Suprapubic skin (tissue), 4 donors: ENCODE measurements at regions not wholly inside any gene's neighbourhood (a gene's known extent, or its start where the extent isn't known, plus 50 kb on each side); places are given as distances from the start of the nearest gene placed in this dataset.

Experiments
- DNase-seq, 2 donors: peaks; one replicate each; pipeline ENCODE4 v3.0.0-alpha.2; 2019; ENCODE audit warnings: low spot score in 2 of 2
- H3K27ac ChIP-seq: fragments of 200-600 bp; sonication (generic); one replicate; pipeline ENCODE4 v1.5.1; 2019
- H3K27me3 ChIP-seq: fragments of 200-600 bp; sonication (generic); one replicate; pipeline ENCODE4 v1.5.1; 2019
- H3K36me3 ChIP-seq: fragments of 200-600 bp; sonication (generic); one replicate; pipeline ENCODE4 v1.5.1; 2019
- H3K4me1 ChIP-seq: fragments of 200-600 bp; sonication (generic); one replicate; pipeline ENCODE4 v1.5.1; 2019
- H3K4me3 ChIP-seq: fragments of 200-600 bp; sonication (generic); one replicate; pipeline ENCODE4 v1.5.1; 2019; ENCODE audit warnings: mild to moderate bottlenecking
- H3K9me3 ChIP-seq: fragments of 200-600 bp; sonication (generic); one replicate; pipeline ENCODE4 v1.5.1; 2019
- EP300 ChIP-seq: sonication (generic); formaldehyde crosslinking; IDR thresholded peaks from one replicate; pipeline ENCODE4 v1.6.1; 2017; ENCODE audit warnings: antibody characterized with exemption
- POLR2A ChIP-seq, 2 donors: fragments of 450-650 bp; IDR thresholded peaks; one replicate each; pipeline ENCODE4 v1.6.1; 2017; ENCODE audit warnings: antibody characterized with exemption in 2 of 2, mild to moderate bottlenecking in 2 of 2, moderate library complexity in 2 of 2
- POLR2AphosphoS5 ChIP-seq, 3 donors: sonication (generic); formaldehyde crosslinking; IDR thresholded peaks; one replicate each; pipeline ENCODE4 v1.6.1; 2017; ENCODE audit warnings: antibody characterized with exemption in 3 of 3
- WGBS: methylation state at CpG from one replicate; pipeline ENCODE4 v1.1.5; 2018; 5-methylcytosine and 5-hydroxymethylcytosine counted together
- TF ChIP-seq, protein P1 (sequence below), 2 donors: fragments of 200-600 bp in 1 of 2; fragments of 450-650 bp in 1 of 2; sonication (generic) in 1 of 2; IDR thresholded peaks; one replicate each; pipeline ENCODE4 v1.5.1; 2016 to 2019; ENCODE audit warnings: antibody characterized with exemption in 2 of 2, mild to moderate bottlenecking in 1 of 2, moderate library complexity in 1 of 2

GRCh38 chr2:7811073-7811472 lies 870.8 kb upstream of the ID2 start:
- 89% methylated on average over 3 of the region's 3 CpGs for WGBS
- Histone ChIP-seq H3K4me3 (no peak overlapping the region), H3K27ac (no peak overlapping the region), H3K9me3 (no peaks in the 10 kb centered on the region), H3K4me1 (no peaks in the 10 kb centered on the region), H3K36me3 (no peaks in the 10 kb centered on the region), H3K27me3 (no peaks in the 10 kb centered on the region)
- DNase-seq, result no peak
- TF ChIP-seq POLR2AphosphoS5 (IDR thresholded peaks at IDR 0.05) (no peak), EP300 (no peak), POLR2A (IDR thresholded peaks at IDR 0.05) (no peak)
- TF ChIP-seq, protein P1, sequence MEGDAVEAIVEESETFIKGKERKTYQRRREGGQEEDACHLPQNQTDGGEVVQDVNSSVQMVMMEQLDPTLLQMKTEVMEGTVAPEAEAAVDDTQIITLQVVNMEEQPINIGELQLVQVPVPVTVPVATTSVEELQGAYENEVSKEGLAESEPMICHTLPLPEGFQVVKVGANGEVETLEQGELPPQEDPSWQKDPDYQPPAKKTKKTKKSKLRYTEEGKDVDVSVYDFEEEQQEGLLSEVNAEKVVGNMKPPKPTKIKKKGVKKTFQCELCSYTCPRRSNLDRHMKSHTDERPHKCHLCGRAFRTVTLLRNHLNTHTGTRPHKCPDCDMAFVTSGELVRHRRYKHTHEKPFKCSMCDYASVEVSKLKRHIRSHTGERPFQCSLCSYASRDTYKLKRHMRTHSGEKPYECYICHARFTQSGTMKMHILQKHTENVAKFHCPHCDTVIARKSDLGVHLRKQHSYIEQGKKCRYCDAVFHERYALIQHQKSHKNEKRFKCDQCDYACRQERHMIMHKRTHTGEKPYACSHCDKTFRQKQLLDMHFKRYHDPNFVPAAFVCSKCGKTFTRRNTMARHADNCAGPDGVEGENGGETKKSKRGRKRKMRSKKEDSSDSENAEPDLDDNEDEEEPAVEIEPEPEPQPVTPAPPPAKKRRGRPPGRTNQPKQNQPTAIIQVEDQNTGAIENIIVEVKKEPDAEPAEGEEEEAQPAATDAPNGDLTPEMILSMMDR (IDR thresholded peaks at IDR 0.05), result no peak

DNA sequence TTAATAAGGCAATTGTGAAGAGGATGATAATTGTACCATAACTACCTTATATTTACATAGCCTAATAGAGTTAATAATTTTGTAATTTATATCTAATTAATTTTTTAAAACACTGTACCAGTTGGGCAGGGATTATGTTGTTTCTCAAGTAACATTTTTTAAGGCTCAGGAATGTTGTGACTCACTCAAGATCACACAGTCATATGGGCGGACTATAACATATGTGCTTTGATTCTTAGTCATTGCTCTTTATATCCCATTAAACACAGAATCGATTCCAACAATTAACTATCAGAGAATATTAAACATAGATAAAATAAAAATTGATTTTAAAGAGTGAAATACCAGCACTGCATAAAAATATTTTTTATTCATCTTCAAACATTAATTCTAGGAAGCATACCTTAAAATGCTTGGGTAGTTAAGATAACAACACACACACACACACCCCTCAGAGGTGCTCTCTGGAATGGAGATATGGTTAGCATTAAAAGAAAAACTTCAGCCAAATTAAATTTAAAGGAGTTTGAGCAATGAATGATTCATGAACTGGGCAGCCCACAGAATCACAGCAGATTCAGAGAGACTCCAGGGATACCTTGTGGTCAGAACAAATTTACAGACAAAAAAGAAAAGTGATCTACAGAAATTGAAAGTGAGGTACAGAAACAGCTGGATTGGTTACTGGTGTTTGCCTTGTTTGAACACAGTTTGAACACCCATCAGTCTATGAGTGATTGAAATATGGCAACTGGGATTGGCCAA lies 869.4 kb upstream of the ID2 start:
- Histone ChIP-seq H3K9me3 (no peaks in the 10 kb centered on the region), H3K36me3 (no peaks in the 10 kb centered on the region), H3K27ac (no peak overlapping the region), H3K4me1 (no peaks in the 10 kb centered on the region), H3K4me3 (no peak overlapping the region), H3K27me3 (no peaks in the 10 kb centered on the region)
- DNase-seq, result no peak
- 54% methylated on average over 2 of the region's 2 CpGs for WGBS
- TF ChIP-seq POLR2A (IDR thresholded peaks at IDR 0.05) (no peak), EP300 (no peak)

DNA sequence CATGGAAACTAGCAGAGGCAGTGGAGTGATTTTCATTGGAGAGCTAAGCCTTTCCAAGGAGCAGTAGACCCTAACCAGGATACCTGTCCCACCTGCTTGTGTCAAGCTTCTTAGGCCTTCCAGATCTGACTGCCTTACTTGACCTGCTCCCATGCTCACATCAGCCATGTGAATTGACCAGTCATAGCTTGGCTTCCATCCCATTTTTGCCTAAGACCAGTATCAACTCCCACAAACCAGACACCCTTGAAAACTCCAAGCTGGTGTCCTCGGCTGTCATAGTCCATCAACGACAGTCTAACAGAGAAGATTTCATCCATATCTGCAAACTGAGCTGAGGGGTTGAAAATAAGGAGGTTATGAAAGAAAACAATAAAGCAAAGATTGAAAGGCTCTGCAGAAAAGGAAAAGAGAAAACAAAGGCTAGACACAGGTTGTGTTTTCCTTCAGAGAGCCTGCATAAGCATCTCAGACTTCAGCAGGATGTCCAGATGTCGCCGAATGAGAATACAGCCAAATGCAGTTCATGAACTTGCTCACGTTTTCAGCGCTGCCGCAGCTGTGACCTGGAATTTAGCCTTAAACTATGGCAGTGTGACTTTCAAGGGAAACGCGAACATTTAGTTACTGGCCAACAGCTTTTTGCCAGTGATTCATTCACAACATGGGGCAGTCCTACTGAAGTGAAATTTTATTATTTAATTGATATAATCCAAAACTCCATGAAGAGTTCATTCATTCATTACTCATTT lies 868.1 kb upstream of the ID2 start:
- TF ChIP-seq EP300 (no peak), POLR2AphosphoS5 (IDR thresholded peaks at IDR 0.05) (no peak), POLR2A (IDR thresholded peaks at IDR 0.05) (no peak)
- TF ChIP-seq, protein P1 (IDR thresholded peaks at IDR 0.05), result no peak
- H3K36me3 ChIP-seq, result no peaks in the 10 kb centered on the region
- 83% methylated on average over 9 of the region's 9 CpGs for WGBS
- no peaks in the 10 kb centered on the region for H3K4me1 ChIP-seq
- no peaks in the 10 kb centered on the region for H3K9me3 ChIP-seq
- no peak overlapping the region for H3K27ac ChIP-seq
- no peak for DNase-seq
- no peak overlapping the region for H3K4me3 ChIP-seq
- no peaks in the 10 kb centered on the region for H3K27me3 ChIP-seq

DNA sequence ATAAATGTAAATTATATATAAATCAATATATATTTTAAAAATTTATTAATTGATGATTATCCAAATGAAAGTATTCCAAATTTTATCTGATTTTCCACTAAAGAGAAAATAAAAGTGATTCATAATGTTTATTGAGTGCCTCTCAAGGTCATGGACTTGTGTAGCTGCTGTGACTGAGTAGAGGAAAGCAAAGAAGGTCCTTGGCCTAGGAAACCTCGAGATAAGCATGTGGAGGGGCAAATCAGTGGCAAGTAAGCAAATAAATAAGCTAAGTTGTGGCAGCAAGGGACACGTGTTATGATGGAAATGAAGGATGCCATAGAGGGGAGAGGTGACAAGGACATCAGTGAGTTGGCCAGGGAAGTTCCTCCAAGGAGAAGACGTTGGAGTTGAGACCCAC lies 866.1 kb upstream of the ID2 start:
- no peak for TF ChIP-seq POLR2AphosphoS5 (IDR thresholded peaks at IDR 0.05)
- TF ChIP-seq, protein P1 (IDR thresholded peaks at IDR 0.05), result no peak
- no peak for TF ChIP-seq EP300
- no peak for TF ChIP-seq POLR2A (IDR thresholded peaks at IDR 0.05)
- H3K4me1 ChIP-seq, result no peaks in the 10 kb centered on the region
- no peaks in the 10 kb centered on the region for H3K27me3 ChIP-seq
- no peak overlapping the region for H3K27ac ChIP-seq
- no peaks in the 10 kb centered on the region for H3K36me3 ChIP-seq
- no peak for DNase-seq
- WGBS, result 75% methylated on average over 3 of the region's 3 CpGs
- no peak overlapping the region for H3K4me3 ChIP-seq
- H3K9me3 ChIP-seq, result no peaks in the 10 kb centered on the region

GRCh38 chr2:7816233-7816632 lies 865.6 kb upstream of the ID2 start:
- TF ChIP-seq EP300 (no peak), POLR2AphosphoS5 (IDR thresholded peaks at IDR 0.05) (no peak), POLR2A (IDR thresholded peaks at IDR 0.05) (no peak)
- TF ChIP-seq, protein P1 (IDR thresholded peaks at IDR 0.05), result no peak
- H3K27me3 ChIP-seq, result no peaks in the 10 kb centered on the region
- 83% methylated on average over 7 of the region's 7 CpGs for WGBS
- H3K27ac ChIP-seq, result no peak overlapping the region
- no peaks in the 10 kb centered on the region for H3K9me3 ChIP-seq
- DNase-seq, result no peak
- H3K4me1 ChIP-seq, result no peaks in the 10 kb centered on the region
- no peaks in the 10 kb centered on the region for H3K36me3 ChIP-seq
- no peak overlapping the region for H3K4me3 ChIP-seq
